Nephron (organoid): ENCODE measurements at regions not wholly inside any gene's neighbourhood (a gene's known extent, or its start where the extent isn't known, plus 50 kb on each side); places are given as distances from the start of the nearest gene placed in this dataset.
"Not testable (repeated sequence)": the region's sequence is repeated elsewhere in the genome, so short reads cannot be mapped to it uniquely, and the experiment has no call there.

Experiments used
- H3K27ac Mint-ChIP-seq, 3 experiments: 2 replicates each; pipeline ENCODE4 v1.8.0; 2020; ENCODE audit warnings: mixed read lengths in 3 of 3, mild to moderate bottlenecking in 2 of 3, moderate library complexity in 1 of 3
- H3K27me3 Mint-ChIP-seq: 2 replicates; pipeline ENCODE4 v1.8.0; 2021; ENCODE audit warnings: low read depth, mild to moderate bottlenecking, moderate library complexity, mixed read lengths
- H3K36me3 Mint-ChIP-seq: 2 replicates; pipeline ENCODE4 v1.8.0; 2020; ENCODE audit warnings: low read depth, mixed read lengths
- H3K4me1 Mint-ChIP-seq: 2 replicates; pipeline ENCODE4 v1.8.0; 2020; ENCODE audit warnings: mixed read lengths
- H3K4me3 Mint-ChIP-seq, 3 experiments: 2 replicates each; pipeline ENCODE4 v1.8.0; 2020; ENCODE audit warnings: mild to moderate bottlenecking in 3 of 3, mixed read lengths in 3 of 3, moderate library complexity in 2 of 3
- H3K9me3 Mint-ChIP-seq: 2 replicates; pipeline ENCODE4 v1.8.0; 2020; ENCODE audit warnings: mixed read lengths
- CTCF ChIP-seq, 3 experiments: fragments of 200-600 bp; sonication (generic); IDR thresholded peaks; one replicate each; pipeline ENCODE4 v1.5.0; 2021; ENCODE audit warnings: antibody characterized with exemption in 3 of 3; ENCODE audit not compliant: unreplicated experiment in 3 of 3

GRCh38 chr13:81874681-81875661, 1534.0 kb upstream of the SPRY2 start:
- H3K36me3 Mint-ChIP-seq, result no peaks in the 10 kb centered on the region
- no peak overlapping the region for H3K4me3 Mint-ChIP-seq
- H3K4me1 Mint-ChIP-seq, result no peaks in the 10 kb centered on the region
- TF ChIP-seq CTCF (IDR thresholded peaks at IDR 0.05; ENCODE audit: unreplicated experiment in 3 of 3), result no peak
- H3K27me3 Mint-ChIP-seq, result peaks cover 3% of the 10 kb centered on the region
- peak overlapping the region in 1 of 3 experiments; percentile 2 for H3K27ac Mint-ChIP-seq
- H3K9me3 Mint-ChIP-seq, result no peaks in the 10 kb centered on the region

- peaks cover 3% of the 10 kb centered on the region for H3K27me3 Mint-ChIP-seq
- no peaks in the 10 kb centered on the region for H3K36me3 Mint-ChIP-seq
- no peaks in the 10 kb centered on the region for H3K4me1 Mint-ChIP-seq
- H3K4me3 Mint-ChIP-seq, result no peak overlapping the region
- TF ChIP-seq CTCF (IDR thresholded peaks at IDR 0.05; ENCODE audit: unreplicated experiment in 3 of 3), result no peak
- no peaks in the 10 kb centered on the region for H3K9me3 Mint-ChIP-seq
- peak overlapping the region in 1 of 3 experiments; percentile 2 for H3K27ac Mint-ChIP-seq
Observed at GRCh38 chr13:81874253-81874652, 1533.3 kb upstream of the SPRY2 start.

GRCh38 chr13:81872581-81872980, 1531.7 kb upstream of the SPRY2 start:
- Mint-ChIP-seq H3K27ac (peak overlapping the region in 1 of 3 experiments; percentile 1), H3K36me3 (no peaks in the 10 kb centered on the region), H3K4me3 (no peak overlapping the region), H3K4me1 (no peaks in the 10 kb centered on the region), H3K27me3 (peaks cover 3% of the 10 kb centered on the region), H3K9me3 (peaks cover 6% of the 10 kb centered on the region)
- TF ChIP-seq CTCF (IDR thresholded peaks at IDR 0.05; ENCODE audit: unreplicated experiment in 3 of 3), result peak; percentile 46 to 53 (median 53)

GRCh38 chr13:81871751-81872325, 1530.9 kb upstream of the SPRY2 start:
- not testable (repeated sequence) for H3K4me3 Mint-ChIP-seq, H3K27me3 Mint-ChIP-seq, H3K4me1 Mint-ChIP-seq, H3K36me3 Mint-ChIP-seq
- Mint-ChIP-seq H3K9me3 (peaks cover 11% of the 10 kb centered on the region), H3K27ac (peak overlapping the region in 1 of 3 experiments; percentile 36)

- Mint-ChIP-seq H3K4me1 (no peaks in the 10 kb centered on the region), H3K4me3 (no peak overlapping the region), H3K27ac (no peak overlapping the region), H3K36me3 (no peaks in the 10 kb centered on the region), H3K9me3 (no peaks in the 10 kb centered on the region), H3K27me3 (no peaks in the 10 kb centered on the region)
- no peak for TF ChIP-seq CTCF (IDR thresholded peaks at IDR 0.05; ENCODE audit: unreplicated experiment in 3 of 3)
Observed at GRCh38 chr13:81848291-81848690, 1507.4 kb upstream of the SPRY2 start.

GRCh38 chr13:81846771-81847170, 1505.8 kb upstream of the SPRY2 start:
- no peaks in the 10 kb centered on the region for H3K27me3 Mint-ChIP-seq
- H3K4me3 Mint-ChIP-seq, result no peak overlapping the region
- H3K9me3 Mint-ChIP-seq, result no peaks in the 10 kb centered on the region
- H3K4me1 Mint-ChIP-seq, result no peaks in the 10 kb centered on the region
- no peak overlapping the region for H3K27ac Mint-ChIP-seq
- no peaks in the 10 kb centered on the region for H3K36me3 Mint-ChIP-seq
- TF ChIP-seq CTCF (IDR thresholded peaks at IDR 0.05; ENCODE audit: unreplicated experiment in 3 of 3), result no peak
